ENCODE measurements at regions not wholly inside any gene's neighbourhood (a gene's known extent, or its start where the extent isn't known, plus 50 kb on each side); places are given as distances from the start of the nearest gene placed in this dataset.
"Not testable (repeated sequence)": the region's sequence is repeated elsewhere in the genome, so short reads cannot be mapped to it uniquely, and the experiment has no call there.

GRCh38 chr10:55631071-55631654, 729.9 kb downstream of the ZWINT start:
- Histone ChIP-seq H3K36me3 (no peaks in the 10 kb centered on the region), H3K9me3 (no peaks in the 10 kb centered on the region), H3K4me3 (peak overlapping the region; percentile 21 to 65 (median 44)), H3K27me3 (peaks cover 0 to 7% (median 0%) of the 10 kb centered on the region in 4 donors), H3K27ac (no peak overlapping the region), H3K4me1 (peaks cover 0 to 34% (median 0%) of the 10 kb centered on the region in 3 donors)
- no peak for DNase-seq
- TF ChIP-seq POLR2A (IDR thresholded peaks at IDR 0.05) (no peak), CTCF (IDR thresholded peaks at IDR 0.05) (peak in 5 of 6 experiments; percentile 23 to 58 (median 31))
- 3 to 17% methylated on average over 1 to 6 of the region's 49 CpGs for whole genome bisulfite sequencing, 2 donors
- intact Hi-C loops (cut with DNase I) = no loop called here

GRCh38 chr10:55630491-55631056, 730.5 kb downstream of the ZWINT start:
- H3K4me1 ChIP-seq = peaks cover 0 to 34% (median 0%) of the 10 kb centered on the region in 3 donors
- H3K27me3 ChIP-seq = peaks cover 0 to 7% (median 0%) of the 10 kb centered on the region in 4 donors
- H3K27ac ChIP-seq = no peak overlapping the region
- intact Hi-C loops (cut with DNase I) = no loop called here
- no peaks in the 10 kb centered on the region for H3K9me3 ChIP-seq
- TF ChIP-seq POLR2A (IDR thresholded peaks at IDR 0.05) = no peak
- no peak for TF ChIP-seq CTCF (IDR thresholded peaks at IDR 0.05)
- peak overlapping the region; percentile 21 to 65 (median 44) for H3K4me3 ChIP-seq
- no CpG with 5 or more reads among the region's 35 CpGs for WGBS, 2 donors
- DNase-seq = no peak
- H3K36me3 ChIP-seq = no peaks in the 10 kb centered on the region

- intact Hi-C loops (cut with DNase I) = no loop called here
- H3K4me3 ChIP-seq = peak overlapping the region in 3 of 4 donors; percentile 41 to 65 (median 48)
Measured at GRCh38 chr10:55629793-55630490, 731.1 kb downstream of the ZWINT start.

GRCh38 chr10:55628260-55628701, 732.8 kb downstream of the ZWINT start:
- Histone ChIP-seq H3K4me3 (peak overlapping the region in 2 of 4 donors; percentile 22 to 33), H3K27me3 (peaks cover 0 to 7% (median 0%) of the 10 kb centered on the region in 4 donors), H3K4me1 (peaks cover 0 to 34% (median 0%) of the 10 kb centered on the region in 3 donors), H3K9me3 (no peaks in the 10 kb centered on the region), H3K36me3 (no peaks in the 10 kb centered on the region), H3K27ac (no peak overlapping the region)
- WGBS, 2 donors = 2 to 5% methylated on average over 11 to 18 of the region's 30 CpGs
- intact Hi-C loops (cut with DNase I) = no loop called here
- no peak for TF ChIP-seq POLR2A (IDR thresholded peaks at IDR 0.05)
- no peak for DNase-seq

More at GRCh38 chr10:55629793-55630490, 731.1 kb downstream of the ZWINT start:
- Histone ChIP-seq H3K27me3 (peaks cover 0 to 7% (median 0%) of the 10 kb centered on the region in 4 donors), H3K4me1 (peaks cover 0 to 34% (median 0%) of the 10 kb centered on the region in 3 donors), H3K27ac (no peak overlapping the region), H3K9me3 (no peaks in the 10 kb centered on the region), H3K36me3 (no peaks in the 10 kb centered on the region)
- 10 to 15% methylated on average over 17 to 21 of the region's 21 CpGs for WGBS, 2 donors
- no peak for DNase-seq
- no peak for TF ChIP-seq POLR2A (IDR thresholded peaks at IDR 0.05)
- TF ChIP-seq CTCF (IDR thresholded peaks at IDR 0.05) = peak in 2 of 6 experiments; percentile 11 to 34

- no peak overlapping the region for H3K27ac ChIP-seq
- no peak for DNase-seq
- peaks cover 0 to 7% (median 0%) of the 10 kb centered on the region in 4 donors for H3K27me3 ChIP-seq
- H3K9me3 ChIP-seq = no peaks in the 10 kb centered on the region
- H3K36me3 ChIP-seq = no peaks in the 10 kb centered on the region
- TF ChIP-seq CTCF (IDR thresholded peaks at IDR 0.05) (no peak), POLR2A (IDR thresholded peaks at IDR 0.05) (no peak)
- intact Hi-C loops (cut with DNase I) = no loop called here
- peaks cover 0 to 34% (median 0%) of the 10 kb centered on the region in 3 donors for H3K4me1 ChIP-seq
- WGBS, 2 donors = 9 to 30% methylated on average over 10 to 16 of the region's 26 CpGs
- peak overlapping the region in 1 of 4 donors; percentile 33 for H3K4me3 ChIP-seq
Measured at GRCh38 chr10:55627501-55628051, 733.5 kb downstream of the ZWINT start.

GRCh38 chr10:55601690-55602478, 759.2 kb downstream of the ZWINT start:
- intact Hi-C loops (cut with DNase I); H3K36me3 ChIP-seq; DNase-seq; H3K27ac ChIP-seq; H3K27me3 ChIP-seq; H3K9me3 ChIP-seq; H3K4me1 ChIP-seq: not testable (repeated sequence)
- H3K4me3 ChIP-seq = peak overlapping the region in 1 of 4 donors; percentile 26
- 0 to 2% methylated on average over 5 to 11 of the region's 29 CpGs for WGBS, 2 donors

Data from esophagus squamous epithelium (tissue), 5 donors.